Fibroblast of skin of scalp (primary cell): ENCODE measurements at regions not wholly inside any gene's neighbourhood (a gene's known extent, or its start where the extent isn't known, plus 50 kb on each side); places are given as distances from the start of the nearest gene placed in this dataset.
"Not testable (repeated sequence)": the region's sequence is repeated elsewhere in the genome, so short reads cannot be mapped to it uniquely, and the experiment has no call there.

ENCODE experiments used
- DNase-seq: peaks from one replicate; pipeline ENCODE4 v3.0.0-alpha.2; 2013

DNA sequence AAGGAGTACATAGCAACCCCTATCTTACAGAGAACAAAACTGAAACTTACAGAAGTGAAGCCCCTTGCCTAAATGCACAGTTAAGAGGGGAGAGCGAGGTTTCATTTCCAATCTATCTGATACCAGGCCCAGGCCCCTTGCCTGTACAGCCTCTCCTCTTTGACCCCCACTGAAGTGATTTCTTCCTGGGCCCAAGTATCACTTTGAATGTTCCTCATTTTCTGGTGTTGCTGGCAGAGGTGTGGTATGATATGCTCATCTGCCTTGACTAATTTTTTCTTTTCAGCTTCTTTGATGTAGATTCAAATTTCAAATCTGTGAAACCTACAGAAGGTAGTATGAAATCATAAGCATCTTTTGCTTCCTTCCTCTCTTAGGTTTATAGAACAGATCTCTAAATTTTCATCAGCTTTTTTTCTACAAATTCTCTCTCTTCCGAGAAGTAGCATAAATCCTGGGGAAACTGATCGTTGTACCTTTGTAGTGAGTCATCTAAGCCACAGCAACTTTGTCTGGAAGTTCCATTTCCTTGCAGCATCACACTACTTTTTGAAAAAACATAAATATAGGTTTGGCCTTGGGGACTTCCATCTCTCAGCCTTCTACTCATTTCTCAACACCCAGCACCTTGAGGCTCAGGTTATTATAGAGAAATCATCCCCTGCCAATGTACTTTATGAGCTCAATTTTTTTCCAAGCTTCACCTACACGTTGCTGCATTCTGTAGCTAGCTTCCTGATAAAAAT is 402.4 kb upstream of the PTGER4 start:
- DNase-seq: no peak

DNA sequence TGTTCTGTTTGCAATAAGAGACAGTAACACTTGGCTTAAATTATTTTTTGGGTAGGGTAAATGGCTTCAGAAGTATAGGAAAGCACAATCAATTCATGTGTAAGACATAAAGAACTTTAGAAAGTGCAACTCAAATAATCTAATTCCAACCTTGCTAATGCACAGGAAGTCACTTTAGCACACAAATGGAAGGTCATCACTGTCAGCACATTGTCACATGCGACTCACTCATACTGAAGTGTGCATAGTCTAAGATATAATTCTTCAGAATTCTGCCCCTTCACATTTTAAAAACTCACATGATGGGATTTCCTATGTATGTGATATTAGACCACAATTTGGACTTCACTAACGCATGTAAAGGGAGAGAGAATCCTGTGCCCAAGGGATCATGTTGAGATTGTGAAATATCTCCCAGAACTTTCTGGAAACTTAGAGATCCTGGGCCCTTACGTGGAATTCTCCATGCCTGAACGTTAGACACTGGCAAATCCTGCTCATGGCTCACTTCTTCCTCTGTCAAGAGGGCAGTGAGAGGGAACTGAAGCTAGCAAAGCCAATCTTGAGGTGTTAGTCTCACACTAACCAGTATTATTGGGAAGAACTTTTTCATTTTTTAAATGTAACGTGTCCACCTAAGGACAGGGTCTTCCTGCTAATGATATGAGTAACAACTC is 403.2 kb upstream of the PTGER4 start:
- no peak for DNase-seq

DNA sequence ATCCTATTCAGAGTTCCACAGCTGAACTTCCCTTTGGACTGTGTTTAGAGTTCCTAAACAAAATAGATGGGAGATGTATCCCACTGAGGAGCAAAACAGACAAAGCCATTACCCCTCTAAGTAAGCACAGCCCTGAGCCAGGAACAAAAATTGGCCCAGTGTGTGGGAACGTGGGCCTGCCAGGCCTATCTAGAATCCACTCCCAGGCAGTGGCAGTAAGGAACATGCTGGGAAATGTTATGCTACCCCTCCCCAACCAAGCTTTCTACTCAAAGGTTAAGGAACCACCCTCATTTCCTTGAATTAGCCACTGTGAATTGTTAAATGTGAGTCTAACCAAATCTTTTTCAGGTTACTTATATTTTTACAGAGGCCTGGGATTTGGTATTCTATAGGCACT is 405.1 kb upstream of the PTGER4 start:
- DNase-seq: no peak

DNA sequence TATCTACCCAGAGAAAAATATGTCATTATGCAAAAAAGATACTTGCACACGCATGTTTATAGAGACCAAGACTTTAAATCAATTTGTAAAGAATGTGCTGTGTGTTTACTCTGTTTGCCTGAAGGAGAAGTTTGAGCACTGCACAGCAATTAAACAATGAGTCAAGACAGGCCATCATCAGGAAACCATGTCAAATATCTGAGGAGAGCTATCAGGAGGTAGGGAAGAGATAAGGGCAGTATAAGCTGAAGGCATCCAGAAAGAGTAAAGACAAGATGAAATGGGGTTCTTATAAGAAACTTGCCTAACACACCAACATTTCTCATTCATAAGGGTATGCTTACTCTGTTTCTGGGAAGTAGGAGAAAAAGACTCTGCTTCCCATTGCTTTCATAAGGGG is 405.8 kb upstream of the PTGER4 start:
- no peak for DNase-seq

DNA sequence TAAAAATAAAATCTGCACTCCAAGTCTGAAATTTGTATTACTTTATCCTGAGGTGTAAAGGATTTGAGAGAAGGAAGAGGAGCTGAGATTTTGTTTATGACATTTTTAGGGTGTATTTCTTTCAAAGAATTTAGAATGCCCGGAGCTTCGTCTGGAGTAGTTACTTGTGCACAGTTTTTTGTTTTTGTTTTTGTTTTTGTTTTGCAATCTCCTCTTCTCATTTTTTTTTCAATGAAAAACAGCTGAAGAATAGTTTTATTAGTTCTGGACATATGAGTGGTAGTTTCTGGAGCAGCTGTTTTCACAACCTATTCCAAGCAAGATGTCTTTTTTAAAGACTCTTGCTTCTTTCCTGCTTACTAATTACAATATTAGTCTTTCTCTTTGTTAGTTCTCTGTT is 408.2 kb upstream of the PTGER4 start:
- no peak for DNase-seq

DNA sequence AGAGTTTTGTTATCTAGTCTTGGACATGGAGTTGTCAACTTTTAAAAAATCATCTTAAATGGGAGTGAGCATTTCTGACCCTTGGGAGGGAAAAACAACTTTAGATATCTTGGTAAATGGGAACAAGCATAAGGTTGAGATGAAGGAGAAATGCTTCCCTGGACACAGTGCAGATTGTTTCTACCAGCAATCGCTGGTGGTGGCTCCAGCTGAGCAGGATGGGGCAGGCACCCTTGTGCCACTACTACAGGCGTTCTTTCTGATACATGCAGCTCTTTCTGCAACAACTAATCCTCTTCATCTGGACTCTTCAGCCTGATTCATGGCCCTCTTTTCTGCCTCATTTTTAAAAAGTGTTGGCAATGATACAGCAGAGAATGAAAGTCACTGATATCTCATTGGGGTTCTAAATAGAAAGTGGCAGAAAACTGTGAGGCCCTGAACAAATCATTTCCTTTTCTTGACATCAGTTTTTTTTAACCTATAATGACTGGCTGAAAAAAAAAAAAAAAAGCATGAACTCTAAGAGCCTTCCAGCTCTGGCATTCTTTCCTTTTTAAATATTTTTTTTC is 409.4 kb upstream of the PTGER4 start:
- DNase-seq: no peak

DNA sequence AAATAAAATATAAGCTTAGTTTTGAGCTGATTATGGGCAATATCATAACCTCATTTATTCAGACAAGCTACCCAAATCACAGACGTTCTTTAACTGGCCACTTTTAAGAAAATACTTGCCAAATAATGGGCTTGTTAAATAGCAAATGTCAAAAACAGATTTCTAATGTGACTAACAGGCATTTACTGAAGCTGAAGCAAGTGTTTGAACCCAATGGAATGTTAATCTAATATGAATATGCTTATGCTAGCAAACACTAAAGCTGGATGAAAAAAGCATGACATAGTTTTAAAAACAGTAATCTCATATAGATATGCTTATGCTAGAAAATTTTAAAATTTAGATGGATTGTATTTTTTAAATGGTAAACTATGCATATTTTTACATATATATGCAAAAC is 411.6 kb upstream of the PTGER4 start:
- no peak for DNase-seq

DNA sequence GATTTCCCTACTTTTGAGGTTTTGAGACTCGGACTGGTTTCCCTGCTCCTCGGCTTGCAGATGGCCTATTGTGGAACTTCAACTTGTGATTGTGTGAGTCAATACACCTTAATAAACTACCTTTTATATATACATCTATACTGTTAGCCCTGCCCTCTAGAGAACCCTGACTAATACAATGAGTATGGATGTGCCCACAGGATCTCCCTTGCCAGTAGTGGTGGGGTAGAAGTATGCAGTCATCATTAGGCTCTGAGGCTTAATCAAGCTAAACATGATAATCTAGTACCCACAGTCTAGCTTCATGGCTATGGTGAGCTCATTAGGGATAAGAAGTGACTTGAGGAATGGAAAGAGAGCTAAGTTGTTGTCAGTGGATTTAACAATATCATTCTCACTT is 412.8 kb upstream of the PTGER4 start:
- no peak for DNase-seq

DNA sequence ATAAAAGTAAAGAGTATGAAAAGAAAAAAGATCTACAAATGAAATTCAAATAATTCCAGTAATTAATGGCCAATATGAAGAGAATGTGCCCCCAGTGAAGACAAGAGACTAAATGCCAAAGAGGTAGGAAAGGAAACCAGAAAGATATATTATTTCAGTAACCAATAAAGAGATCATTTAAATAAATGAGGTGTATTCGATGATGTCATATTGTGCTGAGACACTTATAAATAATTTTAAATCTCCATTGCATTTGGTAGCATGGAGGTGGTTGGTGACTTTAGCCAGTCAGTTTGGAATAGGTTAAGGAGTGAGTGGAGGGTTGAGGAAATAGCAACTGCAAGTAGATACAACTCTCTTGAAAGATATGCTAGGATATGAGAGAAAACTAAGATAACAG is 417.7 kb upstream of the PTGER4 start:
- no peak for DNase-seq

DNA sequence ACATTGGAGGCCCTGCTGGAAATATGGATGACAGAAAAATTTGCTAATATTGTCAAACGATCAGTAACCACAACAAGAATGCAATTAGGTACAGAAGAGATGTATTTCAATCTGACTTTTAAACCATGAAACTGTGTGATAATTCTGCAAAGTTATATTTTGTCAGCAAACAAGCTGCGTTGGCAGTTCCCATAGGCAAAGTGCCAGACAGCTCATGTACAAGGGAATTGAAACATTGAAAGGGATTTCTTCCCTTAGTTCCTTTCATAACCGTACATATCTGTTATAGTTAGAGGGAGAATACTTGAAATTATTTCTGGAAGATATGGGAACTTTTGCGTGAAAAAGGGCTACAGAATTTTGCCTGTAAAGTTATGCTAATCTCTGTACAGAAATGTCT is 419.4 kb upstream of the PTGER4 start:
- DNase-seq: peak; percentile 21

DNA sequence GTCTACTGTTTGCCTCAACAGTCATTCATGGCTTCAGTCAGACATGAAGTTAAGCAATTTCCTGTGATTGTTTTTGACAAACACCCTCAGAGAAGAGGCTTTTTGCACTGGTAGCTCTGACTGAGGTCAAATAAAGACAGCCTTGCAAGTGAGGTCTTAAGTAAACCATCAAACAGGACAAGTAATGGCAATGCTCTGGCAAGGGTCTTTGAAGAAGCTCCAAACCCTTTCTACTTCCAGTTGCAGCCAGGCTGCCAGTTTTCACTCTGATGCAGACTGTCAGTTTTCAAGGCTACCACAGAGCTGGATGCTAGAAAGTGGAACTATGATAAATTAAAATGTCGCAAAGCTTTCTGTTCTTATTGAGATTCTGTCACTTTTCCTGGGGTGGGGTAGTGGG is 421.5 kb upstream of the PTGER4 start:
- DNase-seq: no peak

DNA sequence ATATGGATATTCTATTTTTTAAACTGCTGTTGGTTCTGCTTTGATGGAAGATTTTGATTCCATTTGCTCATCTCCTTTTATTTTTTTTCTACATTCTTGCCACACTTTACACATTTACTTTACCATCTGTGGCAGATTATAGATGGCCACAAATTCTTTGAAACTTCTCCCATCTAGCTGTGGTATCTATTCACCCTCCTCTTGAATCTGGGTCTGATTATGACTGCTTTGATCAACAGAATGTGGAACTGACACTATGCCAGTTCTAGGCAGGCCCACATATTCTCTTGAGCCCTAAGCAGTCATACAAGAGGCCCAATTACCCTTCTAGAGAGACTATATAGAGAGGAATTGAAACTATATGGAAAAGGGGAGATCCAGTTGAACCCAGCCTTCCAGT is 439.0 kb upstream of the PTGER4 start:
- peak; percentile 68 for DNase-seq

DNA sequence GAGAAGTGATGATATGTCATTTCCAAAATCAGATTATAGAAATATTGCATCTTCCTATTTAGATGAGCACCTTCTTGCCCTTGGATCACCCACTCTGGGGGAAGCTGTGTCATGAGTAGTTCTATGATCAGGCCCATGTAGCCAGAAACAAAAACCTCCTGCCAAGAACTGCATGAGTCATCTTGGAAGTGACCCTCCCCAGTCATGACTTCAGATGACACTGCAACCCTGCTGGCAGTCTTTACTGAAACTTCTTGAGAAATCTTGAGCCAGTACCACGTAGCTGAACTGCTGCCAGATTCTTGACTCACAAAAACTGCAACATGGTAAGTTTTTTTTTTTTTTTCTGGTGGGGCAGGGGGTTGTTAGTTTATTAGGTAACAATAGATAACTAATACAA is 439.6 kb upstream of the PTGER4 start:
- peak; percentile 57 for DNase-seq

DNA sequence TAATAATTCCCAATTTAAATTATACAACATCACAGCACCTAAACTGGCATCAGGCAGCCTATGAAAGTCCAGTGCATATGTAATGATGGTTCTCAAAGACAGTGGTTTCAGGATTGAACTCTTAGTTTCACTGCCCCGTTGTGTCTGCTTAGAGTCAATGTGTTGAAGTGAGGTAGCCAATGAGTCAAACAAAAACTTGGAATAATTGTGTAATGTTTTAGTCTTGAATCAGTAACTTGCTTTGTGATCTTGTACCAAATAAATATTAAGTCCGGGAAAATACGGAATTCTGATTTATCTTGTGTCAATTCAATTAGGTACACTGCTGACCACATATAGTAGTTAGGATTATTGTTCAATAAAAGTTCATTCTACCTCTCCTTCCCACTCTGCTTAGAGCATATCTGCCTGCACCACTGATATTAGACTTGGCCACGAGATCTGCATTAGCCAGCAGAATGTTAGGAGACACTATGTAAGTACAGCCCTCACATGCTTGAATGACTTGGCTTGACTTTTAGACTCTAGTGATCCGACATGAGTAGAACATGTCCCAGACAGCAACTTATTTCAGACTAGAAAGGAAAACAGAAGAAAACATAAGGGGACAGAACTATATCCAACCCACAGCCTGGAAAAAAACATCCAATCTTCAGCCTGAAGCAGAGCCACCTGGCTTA is 441.5 kb upstream of the PTGER4 start:
- DNase-seq: no peak

DNA sequence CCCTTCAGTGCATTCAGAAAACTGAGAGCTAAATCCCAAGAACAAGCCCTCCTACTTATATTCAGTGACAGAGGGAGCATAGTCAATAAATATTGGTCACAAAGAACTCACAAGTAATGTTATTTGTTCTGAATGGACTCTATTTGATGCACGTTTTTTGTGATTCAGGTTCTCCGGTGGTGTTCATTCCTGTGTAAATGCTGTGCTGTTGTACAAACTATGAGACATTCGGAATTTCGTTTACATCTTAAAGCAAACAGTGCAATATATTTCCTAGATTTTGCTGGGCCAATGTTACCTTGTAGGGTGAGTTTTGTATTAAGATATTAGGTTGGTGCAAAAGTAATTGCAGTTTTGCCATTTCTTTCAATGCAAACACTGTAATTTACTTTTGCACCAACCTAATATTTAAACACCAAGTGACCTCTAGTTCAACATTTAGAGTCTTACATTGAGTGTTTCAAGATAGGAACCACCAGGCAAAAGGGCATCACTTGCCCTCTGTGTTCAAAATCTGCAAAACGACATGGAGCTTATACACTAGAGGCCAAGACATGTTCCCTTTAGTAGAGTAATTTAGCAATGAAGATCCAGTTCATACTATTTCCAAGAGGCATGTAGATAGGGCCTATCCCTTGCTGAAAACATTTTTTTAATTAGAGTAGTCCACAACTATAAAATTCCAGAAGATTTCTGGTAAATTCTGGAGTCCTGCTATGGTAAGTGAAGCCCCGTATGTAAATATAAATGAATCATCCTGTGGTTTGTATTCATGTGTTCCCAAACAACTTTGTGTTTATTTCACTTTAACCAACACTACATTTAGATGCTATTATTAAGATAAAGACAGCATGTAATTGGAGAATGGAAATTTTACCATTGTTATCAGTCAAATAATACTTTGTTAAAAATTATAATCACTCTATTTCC is 444.0 kb upstream of the PTGER4 start:
- no peak for DNase-seq

DNA sequence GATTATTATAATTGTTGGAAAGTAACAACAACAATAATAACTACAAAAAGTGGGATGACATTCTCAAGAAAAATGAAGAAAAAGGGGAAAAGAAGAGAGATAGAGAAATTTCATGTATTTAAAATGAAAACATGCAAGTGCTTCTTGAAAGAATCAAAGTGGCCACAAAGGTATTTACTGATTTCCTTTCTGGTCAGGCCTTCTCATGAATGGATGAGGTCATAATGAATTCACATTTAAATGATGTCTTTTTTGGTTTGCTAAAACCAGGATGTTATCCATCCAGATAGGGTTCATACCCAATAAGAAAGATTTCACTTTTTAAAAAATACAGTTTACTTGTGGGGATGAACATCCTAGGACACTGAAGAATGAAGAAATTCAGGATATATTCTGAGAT is 446.4 kb upstream of the PTGER4 start:
- peak; percentile 38 for DNase-seq

DNA sequence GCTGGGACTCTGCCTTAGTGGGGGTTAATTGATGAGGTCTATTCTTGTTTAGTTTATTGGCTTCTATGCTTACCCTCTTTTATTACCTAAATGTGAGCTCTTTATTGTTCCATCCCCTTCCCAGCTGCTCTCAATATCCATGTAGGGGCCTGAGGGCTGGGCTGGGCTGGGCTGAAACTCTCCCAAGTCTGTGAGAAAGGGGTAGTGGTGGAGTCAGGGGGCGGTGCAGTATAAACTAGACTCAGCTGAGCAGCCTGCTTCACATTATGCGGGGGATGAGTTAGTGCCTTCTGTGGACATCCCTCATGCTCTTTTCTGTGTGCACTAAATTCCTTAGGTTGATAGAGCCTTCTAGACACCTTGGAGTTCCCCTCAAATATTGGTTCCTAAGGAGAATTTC is 451.8 kb upstream of the PTGER4 start:
- DNase-seq: no peak

DNA sequence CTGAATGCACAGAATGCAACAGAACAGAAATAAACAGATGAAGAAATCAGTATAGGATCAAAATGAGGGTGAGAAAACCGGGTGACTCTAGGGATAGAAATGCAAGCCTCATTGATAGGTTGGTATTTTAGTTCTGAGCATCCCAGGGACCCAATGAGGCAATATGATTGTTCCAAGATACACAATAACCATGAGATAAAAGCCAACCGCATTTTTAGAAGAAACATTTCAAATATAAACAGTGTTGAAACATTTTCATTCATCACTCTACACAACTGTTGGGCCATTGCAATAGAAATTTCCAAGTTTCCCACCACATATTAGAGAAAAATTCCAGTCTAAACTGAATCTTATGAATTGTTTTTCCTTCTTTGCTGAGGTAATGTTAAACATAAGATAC is 452.3 kb upstream of the PTGER4 start:
- peak; percentile 28 for DNase-seq

DNA sequence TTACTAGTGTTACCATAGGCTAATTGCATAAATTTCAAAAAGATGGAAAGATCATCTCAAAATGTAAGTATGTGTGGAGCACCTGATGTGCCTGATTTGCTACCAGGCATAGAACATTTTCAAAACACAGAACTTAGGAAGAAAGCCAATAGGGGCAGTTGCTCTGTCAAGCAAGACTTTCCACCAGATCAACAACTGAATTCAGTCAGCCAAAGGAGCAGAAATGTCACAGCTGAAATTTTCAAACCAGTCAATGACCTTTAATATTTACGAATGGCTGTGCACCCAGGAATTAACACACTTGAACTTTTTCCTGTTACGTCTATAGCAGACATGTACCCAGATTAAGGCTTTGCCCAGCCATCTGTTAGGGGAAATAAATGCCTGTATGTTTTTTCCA is 452.8 kb upstream of the PTGER4 start:
- DNase-seq: no peak

DNA sequence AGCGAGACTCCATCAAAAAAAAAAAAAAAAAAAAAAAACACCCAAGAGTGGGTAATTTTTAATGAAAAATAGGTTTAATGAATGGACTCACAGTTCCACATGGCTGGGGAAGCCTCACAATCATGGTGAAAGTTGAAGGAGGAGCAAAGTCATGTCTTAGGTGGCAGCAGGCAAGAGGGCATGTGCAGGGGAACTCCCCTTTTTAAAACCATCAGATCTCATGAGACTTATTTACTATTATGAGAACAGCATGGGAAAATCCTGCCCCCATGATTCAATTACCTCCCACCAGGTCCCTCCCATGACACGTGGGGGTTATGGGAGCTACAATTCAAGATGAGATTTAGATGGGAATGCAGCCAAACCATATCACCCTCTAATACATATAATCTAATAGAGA is 454.6 kb upstream of the PTGER4 start:
- not testable (repeated sequence) for DNase-seq

DNA sequence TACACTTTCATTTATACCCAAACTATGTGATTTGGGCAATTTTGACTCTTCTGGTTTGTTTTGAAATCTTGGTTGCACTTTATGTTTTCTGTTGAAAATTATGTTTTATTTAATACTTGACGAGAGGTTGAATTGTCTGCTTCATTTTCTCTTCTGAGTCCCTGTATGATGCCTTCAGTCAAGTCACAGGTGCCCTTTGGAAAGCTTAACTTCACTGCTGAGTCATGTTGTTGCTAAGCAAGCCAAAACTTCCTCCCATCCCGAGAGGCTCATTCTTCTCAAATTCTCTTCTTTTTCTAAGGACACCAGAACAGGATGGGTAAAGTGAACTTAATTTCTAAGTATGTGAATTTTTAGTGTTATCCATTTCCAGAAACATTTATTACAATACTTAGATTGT is 455.3 kb upstream of the PTGER4 start:
- peak; percentile 31 for DNase-seq

DNA sequence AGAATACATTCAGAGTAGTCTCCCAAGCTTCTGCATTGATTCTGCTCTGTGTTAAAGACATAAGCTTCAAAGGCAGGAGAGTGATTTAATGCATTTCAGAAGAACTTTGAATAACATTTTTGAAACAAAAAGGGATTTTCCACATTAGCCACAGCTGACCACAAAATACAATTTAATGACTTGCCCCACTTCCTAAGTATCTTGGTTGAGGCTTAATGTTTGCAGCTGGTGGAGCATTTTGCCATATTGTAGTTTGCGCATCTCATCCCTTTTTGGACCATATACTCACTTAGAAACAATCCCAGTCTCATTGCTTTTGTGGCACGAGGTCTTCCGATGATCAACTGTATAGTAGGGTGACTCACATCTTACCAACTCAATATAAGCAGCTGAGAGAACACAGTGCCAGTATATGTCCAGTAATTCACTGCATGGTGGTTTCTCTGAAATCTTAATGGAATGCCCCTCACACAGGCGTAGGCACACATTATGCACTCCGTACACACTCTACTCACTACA is 455.8 kb upstream of the PTGER4 start:
- DNase-seq: peak; percentile 84
